GM18519 (cell line): ENCODE measurements at regions not wholly inside any gene's neighbourhood (a gene's known extent, or its start where the extent isn't known, plus 50 kb on each side); places are given as distances from the start of the nearest gene placed in this dataset.

ENCODE experiments used
- ATAC-seq: cut with Tn5 transposase; IDR thresholded peaks from one replicate; pipeline ENCODE4 v1.9.1; 2021; ENCODE audit warnings: mild to moderate bottlenecking, moderate library complexity; ENCODE audit not compliant: unreplicated experiment, low FRiP score

DNA sequence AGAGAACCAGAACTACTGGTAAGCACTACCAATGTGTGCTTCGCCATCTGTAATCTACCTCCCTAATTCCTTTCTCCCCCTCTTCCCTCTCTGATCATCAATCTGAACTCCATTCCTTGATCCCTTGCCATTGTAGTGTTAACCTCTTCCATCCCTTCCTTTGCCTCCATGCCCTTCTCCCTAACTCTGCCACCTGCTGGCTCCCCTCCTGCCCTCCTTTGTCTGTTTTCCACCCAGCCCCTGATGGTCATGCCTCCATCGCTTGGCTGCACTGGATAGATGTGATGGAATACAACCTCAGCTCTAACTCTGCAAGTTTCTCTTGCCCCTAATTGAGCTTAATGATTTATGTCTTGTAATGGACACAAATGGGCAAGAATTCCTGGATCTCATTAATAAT is 108.2 kb upstream of the ASIC2 start:
- no peak for ATAC-seq

DNA sequence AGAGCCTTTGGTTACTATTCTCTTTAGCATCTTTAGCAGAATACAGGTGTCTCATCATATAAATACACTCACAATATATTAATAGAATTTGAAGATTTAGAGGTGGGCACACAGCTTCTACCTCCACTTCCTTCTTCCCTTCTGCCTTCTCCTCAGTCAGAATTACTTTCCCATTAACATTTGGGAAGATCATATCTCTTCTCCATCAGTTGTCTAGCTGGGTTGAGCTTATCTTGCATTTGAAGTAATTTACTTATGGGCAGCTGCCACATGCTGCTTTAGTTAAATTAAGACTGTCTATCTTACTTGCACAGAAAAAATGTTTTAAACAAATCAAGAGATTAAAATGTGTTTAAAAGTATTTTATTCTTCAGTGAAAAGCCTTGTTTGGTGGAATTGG is 110.1 kb upstream of the ASIC2 start:
- no peak for ATAC-seq

GRCh38 chr17:33404070-33404819 is 111.2 kb upstream of the ASIC2 start:
- ATAC-seq, result no peak

GRCh38 chr17:33416131-33416530 is 123.0 kb upstream of the ASIC2 start:
- ATAC-seq, result no peak

GRCh38 chr17:33421933-33422332 is 128.8 kb upstream of the ASIC2 start:
- ATAC-seq, result no peak

GRCh38 chr17:33433581-33433980 is 140.5 kb upstream of the ASIC2 start:
- ATAC-seq, result no peak

DNA sequence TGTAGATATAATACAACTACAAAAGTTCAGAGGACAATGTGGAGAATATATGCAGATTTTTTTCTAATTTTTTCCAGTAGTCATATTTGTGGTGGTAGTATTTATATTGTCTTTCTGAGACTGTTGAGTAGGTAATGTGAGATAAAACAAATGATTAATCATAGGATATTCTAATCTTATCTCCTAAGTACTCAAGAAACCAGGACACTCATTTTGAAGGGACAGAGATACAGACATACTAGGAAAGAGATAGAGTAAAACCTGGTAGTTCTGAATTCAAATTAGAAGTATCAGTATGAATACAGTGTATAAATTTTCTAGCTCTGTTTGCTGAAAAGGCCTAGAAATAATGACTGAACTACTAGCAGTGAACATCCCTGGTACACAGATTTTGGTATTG is 141.7 kb upstream of the ASIC2 start:
- ATAC-seq, result no peak

- no peak for ATAC-seq
Observed at GRCh38 chr17:33435721-33436301, 142.7 kb upstream of the ASIC2 start.

GRCh38 chr17:33436321-33436720 is 143.2 kb upstream of the ASIC2 start:
- ATAC-seq, result no peak

DNA sequence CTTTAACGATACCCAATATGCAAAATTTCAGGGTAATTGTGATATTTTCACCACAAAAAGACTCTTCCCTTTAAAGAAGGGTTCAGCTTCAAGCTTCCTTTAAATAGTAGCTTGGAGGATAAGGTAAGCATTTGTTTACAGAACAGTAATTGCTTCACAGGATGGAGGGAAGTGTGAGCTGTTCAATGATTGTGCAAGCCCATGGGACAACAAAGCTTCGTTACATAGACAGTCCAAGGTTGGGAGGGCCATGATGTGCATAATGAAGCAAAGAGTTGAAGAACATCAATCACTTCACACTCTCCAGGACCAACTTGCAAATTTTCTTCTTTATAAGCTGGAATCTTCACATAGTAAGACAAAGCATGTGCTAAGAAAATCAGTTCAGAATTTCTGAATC is 145.0 kb upstream of the ASIC2 start:
- ATAC-seq, result no peak

- no peak for ATAC-seq
Observed at GRCh38 chr17:33438578-33438977, 145.5 kb upstream of the ASIC2 start.

DNA sequence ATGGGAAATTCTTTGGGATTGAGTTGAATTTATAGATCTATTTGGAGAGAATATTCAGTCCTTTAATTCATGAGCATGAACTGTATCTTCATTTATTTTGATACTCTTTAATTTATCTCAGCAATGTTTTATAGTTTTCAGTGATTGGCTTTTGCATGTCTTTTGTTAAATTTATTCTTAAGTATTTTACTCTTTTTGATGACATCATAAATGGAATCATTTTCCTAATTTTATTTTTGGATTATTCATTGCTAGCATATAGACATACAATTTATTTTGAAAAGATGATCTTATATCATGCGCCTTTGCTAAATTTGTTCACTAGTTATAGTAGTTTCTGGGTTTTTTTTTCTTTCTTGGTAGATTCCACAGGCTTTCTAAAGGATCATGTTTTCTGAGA is 149.2 kb upstream of the ASIC2 start:
- no peak for ATAC-seq

- ATAC-seq, result no peak
Observed at GRCh38 chr17:33444731-33445130, 151.6 kb upstream of the ASIC2 start.

DNA sequence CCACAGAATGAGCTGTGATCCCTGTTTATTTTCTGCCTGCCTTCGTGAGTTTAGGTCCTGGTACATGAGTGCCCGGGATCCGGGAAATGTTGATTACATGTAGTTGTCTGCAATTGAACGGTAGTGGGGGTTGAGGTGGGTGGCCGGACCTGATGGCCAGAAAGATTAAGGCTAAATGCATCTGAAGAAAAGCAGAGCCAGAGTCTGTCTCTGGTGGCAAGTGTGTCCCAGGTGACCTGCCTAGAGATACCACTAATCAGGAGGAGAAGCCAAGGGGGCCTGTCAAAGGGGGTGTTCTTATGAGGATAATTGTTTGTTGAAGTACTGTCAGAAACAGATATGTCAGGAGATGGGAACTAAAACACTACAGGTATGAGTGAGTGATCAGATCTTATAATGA is 154.0 kb upstream of the ASIC2 start:
- ATAC-seq, result no peak

GRCh38 chr17:33451221-33451620 is 158.1 kb upstream of the ASIC2 start:
- ATAC-seq, result no peak

DNA sequence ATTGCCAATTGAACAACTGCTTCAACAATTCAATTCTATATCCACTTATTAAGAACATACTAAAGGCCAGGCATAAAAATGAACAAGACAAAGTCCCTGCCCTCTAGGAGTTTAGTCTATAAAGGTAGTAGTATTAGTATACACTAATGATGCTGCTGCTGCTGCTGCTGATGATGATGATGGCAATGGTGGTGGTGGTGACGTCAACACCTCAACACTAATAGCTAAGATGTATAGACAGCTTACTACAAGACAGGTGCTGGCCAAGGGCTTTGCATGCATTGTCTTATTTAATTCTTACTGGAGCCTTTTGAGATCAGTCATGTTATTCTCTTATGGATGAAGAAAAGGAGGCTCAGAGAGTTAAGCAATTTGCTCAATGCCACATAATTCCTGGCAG is 164.4 kb upstream of the ASIC2 start:
- ATAC-seq, result no peak

DNA sequence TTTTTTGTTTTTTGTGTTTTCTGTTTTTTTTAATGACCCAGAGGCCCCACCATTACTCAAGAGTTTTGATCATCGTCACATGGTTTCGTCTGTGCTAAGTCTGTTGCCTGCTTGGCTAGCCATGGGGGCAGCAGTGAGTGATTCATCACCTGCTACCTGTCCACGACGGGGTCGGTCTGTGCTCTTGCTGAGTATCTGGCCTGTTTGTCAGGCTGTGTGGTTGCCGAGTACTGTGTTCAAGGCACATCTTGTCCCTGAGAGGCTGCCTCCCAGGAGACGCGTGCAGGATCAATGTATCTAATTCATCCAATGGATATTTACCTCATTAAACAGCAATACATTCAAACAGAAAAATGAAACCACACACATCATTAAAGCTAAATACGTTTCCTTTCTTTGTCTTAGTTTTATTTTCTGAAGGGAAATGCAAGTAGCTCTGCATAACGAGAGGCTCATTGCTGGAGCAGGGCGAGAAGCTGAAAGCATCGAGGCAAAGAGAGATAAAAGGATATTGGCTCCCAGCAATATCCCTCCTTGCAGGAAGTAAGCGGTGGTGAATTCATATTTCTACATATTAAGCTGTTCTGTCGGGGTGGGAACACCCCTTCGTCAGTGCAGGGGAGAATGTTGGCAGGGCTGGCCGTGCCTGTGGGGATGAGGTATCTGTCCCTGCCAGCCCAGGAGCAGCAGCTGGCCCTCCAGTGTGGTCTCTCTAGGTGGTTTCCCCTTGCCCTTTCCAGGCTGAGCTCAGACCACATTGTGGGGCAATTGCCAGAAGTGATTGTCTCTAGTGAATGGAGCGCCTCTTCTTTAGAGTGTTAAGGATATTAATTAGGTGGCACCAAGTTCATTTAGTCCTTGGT is 166.2 kb upstream of the ASIC2 start:
- no peak for ATAC-seq

- ATAC-seq, result no peak
Observed at GRCh38 chr17:33460781-33461450, 167.8 kb upstream of the ASIC2 start.

GRCh38 chr17:33463887-33464286 is 170.8 kb upstream of the ASIC2 start:
- ATAC-seq, result no peak

DNA sequence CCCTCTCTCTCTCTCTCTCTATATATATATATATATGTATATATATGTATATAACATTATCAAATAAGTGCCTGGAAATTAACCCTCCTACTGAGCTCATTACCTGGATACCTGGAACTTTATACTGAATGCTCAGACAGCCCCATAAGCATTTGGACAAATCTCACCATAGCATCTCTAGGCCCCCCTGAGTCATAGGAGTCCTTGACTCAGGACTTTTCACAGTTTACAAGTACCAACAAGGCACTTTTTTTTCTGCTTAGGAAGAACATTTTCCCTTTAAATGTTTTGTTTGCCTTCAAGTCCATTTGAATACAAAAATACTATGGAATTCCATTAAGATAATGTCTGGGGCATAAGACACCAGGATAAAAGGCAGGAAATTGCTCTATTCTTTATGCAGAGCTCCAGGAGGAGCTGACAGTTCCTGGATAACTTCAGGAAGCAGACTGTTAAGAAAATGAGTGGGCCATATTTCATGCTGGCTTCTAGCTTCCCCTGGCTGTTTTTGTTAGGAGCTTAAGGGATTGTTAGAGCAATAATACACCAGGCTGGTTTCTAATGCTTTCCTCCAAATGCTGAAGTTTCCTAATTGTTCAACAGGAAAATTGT is 171.7 kb upstream of the ASIC2 start:
- no peak for ATAC-seq

DNA sequence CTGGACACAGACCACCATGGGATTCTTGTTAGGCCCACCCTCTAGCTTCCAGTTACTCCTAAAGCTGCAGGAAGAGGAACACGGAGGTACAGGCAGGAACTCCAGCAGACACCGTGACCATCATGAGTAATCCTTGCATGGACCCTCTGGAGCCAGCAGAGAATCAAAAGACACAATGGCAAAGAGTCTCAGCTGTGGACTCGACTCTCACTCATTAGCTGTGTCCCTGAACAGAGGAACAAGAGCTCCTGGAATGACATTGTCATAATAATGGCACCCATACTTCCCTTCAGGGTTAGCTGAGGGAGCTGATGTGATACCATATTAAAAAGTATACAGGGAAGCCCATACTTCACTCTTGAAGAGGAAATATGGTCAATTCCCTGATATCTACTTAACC is 176.3 kb upstream of the ASIC2 start:
- no peak for ATAC-seq
